Cardiac septum (tissue), 1 donor: ENCODE measurements at regions not wholly inside any gene's neighbourhood (a gene's known extent, or its start where the extent isn't known, plus 50 kb on each side); places are given as distances from the start of the nearest gene placed in this dataset.
"Not testable (repeated sequence)": the region's sequence is repeated elsewhere in the genome, so short reads cannot be mapped to it uniquely, and the experiment has no call there.

Source experiments
- DNase-seq: peaks from one replicate; pipeline ENCODE4 v3.0.0-alpha.2; 2020; ENCODE audit warnings: low spot score
- intact Hi-C: fragments of 100-400 bp; cut with DNase I; formaldehyde crosslinking; loops from one replicate; pipeline ENCODE4 v1.14.0; 2022
- donor health status: DM: no; HTN: no; CAD: no.

DNA sequence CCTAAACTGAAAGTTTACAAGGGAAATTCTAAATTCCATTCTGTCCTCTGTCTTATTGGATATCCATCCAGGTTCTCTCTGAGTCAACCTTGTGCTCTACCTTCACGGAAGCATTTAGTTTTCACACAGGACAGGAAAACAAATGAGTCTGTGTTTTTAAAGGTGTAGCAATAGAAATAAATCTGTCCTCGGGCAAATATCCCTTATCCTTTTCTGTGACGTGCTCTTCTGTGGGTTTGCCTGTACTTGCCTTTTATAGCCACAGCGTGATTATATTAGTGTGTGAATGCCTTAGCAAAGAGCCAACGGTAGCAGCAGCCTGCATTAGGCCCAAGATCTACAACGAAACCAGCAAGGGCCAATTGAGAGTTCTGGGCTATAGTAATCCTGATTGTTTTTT, 127.2 kb upstream of the PLSCR5 start:
- intact Hi-C loops, result no loop called here
- DNase-seq, result no peak

DNA sequence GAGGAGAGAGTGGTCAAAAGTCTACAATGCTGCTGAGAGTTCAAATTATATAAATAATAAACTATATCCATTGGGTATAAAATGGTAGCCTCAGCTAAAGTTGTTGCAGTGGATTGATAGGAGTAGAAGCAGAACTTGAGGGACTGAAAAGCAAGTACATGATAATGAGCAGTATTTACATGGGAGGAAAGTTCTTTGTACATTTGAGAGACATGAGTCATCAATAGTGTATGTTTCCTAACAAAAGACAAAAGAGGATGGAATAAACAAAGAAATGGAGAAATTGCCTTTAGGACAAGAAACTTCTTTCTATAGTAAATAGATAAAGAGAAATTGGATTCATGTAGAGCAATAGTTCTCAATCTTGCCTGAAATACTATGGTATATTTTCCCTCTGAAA, 110.0 kb upstream of the PLSCR5 start:
- intact Hi-C loops, result no loop called here

DNA sequence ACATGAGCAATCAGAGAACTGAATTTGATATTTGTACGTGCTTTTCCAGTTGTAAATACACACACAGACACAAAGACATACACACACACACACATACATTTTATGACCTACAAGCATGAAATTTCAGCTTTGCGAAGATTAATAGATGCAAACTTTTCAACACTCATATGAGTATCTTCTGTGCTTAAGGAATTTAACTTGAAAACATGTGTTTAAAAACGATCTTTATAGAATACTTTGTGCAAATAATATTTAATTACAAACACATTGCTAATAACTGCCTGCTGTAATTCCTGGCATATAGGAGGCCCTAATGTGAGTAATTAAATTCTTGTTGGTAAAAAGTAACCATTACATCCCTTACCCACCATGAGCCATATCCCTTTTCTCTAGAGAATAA, 107.7 kb upstream of the PLSCR5 start:
- intact Hi-C loops, result no loop called here
- DNase-seq, result no peak

More for the DNA sequence above, 110.0 kb upstream of the PLSCR5 start:
- DNase-seq, result no peak

DNA sequence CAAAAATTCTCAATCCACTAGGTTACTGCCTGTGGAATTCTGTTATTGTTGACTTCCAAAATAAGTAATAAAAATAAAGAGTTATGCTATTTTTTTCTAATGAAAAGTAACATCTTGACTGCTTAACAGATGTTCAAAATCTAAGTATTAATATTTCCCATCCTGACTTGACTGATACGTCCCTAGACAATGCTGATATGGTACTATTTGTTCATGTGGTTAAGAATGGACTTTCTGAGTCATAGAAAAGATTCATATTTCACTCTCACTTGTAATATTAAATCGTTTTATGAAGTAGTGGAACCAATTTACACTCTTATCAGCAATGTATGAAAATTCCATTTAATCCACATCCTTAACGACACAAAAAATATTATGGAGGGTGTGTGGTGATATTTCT, 104.8 kb upstream of the PLSCR5 start:
- intact Hi-C loops, result no loop called here
- DNase-seq, result no peak

DNA sequence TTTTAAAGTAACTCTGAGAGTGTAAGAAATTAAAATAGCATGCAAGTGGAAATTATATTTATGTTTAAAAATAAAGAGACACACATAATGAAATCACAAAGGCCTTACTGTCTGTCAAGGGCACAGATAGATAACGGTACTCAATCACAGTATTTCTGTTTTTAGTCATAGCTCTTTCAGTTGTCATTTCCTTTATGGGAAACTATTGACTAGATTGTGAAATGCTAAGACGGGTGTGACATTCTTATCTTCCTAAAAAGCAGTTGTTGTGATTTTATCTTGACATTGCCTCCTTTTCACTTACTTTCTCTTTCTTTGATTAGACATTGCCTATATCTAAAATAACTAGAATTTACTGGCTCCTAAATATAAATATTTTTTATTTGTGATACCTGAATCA, 100.1 kb upstream of the PLSCR5 start:
- DNase-seq, result no peak
- intact Hi-C loops, result no loop called here

DNA sequence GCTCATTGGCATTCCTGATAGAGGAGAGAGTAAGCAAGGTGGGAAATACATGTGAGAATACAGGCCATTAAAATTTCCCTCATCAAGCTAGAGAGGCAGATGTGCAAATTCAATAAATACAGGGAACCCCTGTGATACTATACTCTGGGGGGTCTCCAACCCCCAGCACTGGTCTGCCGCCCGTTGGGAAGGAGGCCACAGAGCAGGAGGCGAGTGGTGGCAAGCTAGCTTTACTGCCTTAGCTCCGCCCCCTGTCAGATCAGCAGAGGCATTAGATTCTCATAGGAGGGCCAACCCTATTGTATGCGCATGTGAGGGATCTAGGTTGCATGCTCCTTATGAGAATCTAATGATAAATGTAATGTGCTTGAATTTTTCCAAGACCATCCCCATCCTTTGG, 97.1 kb upstream of the PLSCR5 start:
- DNase-seq, result no peak

DNA sequence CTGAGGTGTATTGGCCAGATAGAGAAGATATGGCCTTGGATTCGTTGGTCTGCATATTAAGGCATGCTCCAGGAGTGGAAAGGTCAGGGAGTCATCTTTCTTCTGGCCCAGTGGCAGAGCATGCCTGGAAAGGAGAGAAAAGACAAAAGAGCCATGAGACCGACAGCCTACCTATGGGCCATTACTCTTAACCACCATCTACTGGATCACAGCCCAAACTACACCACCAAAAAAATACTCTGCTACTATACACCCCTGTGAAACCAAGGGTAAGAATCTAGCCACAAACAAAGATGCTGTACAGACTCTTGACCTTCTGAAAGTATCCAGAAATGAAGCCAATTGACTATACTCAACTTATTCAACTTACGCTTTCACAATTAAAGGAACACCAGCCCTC, 96.1 kb upstream of the PLSCR5 start:
- DNase-seq, result no peak
- intact Hi-C loops, result no loop called here

More for the DNA sequence above, 97.1 kb upstream of the PLSCR5 start:
- intact Hi-C loops, result no loop called here

DNA sequence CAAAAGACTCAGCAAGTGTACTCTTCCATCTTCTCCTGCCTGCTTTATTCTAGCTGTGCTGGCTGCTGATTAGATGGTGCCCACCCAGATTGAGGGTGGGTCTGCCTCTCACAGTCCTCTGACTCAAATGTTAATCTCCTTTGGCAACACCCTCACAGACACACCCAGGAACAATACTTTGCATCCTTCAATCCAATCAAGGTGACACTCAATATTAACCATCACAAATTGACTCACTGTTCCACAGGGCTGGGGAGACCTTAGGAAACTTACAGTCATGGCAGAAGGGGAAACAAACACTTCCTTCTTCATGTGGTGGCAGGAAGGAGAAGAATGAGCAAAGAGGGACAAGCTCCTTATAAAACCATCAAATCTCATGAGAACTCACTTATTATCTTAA, 94.9 kb upstream of the PLSCR5 start:
- intact Hi-C loops, DNase-seq: not testable (repeated sequence)

DNA sequence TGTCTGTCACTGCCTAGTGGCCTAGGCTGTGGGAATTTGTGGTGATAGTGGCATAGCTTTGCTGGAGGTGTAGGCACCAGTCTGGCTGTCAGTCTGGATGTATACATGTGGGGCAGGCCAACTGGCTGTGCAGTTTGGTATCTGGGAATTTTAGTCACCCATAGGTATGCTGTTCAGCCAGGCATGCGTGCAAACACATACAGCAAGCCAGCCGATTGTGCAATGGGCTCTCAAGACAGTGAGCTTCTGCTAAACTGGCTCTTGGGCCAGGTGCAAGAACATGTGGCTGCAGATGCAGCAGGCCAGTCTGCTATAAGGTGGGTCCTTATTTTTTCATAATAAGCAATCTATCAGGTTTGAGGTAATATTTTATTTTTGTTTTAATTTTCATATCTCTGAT, 87.1 kb upstream of the PLSCR5 start:
- intact Hi-C loops, result no loop called here
- no peak for DNase-seq

DNA sequence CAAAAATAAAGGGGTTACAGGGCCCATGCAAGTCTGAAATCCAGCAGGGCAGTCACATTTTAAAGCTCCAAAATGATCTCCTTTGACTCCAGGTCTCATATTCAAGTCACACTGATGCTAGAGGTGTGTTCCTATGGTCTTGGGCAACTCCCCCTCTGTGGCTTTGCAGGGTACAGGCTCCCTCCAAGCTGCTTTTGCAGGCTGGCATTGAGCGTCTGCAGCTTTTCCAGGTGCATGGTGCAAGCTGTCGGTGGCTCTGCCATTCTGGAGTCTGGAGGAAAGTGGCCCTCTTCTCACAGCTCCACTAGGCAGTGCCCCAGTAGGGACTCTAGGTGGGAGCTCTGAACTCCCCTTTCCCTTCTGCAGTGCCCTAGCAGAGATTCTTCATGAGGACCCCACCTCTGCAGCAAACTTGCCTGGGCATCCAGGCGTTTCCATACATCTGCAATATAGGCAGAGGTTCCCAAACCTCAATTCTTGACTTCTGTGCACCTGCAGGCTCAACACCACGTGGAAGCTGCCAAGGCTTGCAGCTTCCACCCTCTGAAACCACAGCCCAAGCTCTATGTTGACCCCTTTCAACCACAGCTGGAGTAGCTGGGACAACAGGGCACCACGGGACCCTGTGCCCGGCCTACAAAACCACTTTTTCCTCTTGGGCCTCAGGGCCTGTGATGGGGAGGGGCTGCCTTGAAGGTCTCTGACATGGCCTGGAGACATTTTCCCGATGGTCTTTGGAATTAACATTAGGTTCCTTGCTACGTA, 80.1 kb upstream of the PLSCR5 start:
- DNase-seq, result no peak
- intact Hi-C loops, result no loop called here

DNA sequence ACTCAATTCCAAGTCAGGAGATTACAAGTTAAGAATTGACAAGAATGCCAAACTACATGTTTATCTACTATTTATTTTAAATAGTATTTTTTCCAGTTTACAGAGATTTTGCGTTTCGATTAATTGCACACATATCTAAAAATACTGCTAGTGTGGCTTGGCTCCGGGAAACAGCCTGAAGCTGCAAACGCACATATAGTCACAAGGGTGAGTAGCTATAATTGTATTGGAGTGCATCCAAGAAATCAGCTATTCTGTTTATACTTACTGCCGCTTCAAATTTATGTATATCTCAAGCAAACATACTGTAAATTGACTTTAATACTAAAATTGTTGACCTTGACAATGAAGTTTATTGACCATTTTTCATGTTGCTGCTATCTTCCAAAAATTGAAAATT, 77.0 kb upstream of the PLSCR5 start:
- intact Hi-C loops, result no loop called here
- DNase-seq, result no peak

DNA sequence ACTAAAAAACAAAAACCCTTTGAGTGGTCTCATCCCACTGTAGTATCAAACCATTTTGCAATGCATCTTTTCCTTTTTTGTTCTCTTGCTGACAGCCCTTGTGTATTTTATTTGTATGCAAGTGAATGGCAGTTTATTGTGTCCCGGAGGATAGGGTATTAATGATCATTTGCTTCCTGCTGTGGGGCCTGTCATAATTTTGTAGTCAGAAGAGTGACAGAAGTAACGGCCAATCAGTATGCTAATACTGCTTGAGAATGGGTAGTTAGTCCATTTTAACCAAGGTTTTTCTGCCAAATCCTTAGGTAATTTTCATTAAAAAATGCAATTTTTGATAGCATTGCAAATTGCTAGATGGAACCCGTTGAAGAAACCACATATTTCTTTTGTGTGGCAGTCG, 75.5 kb upstream of the PLSCR5 start:
- DNase-seq, result no peak
- intact Hi-C loops, result no loop called here

DNA sequence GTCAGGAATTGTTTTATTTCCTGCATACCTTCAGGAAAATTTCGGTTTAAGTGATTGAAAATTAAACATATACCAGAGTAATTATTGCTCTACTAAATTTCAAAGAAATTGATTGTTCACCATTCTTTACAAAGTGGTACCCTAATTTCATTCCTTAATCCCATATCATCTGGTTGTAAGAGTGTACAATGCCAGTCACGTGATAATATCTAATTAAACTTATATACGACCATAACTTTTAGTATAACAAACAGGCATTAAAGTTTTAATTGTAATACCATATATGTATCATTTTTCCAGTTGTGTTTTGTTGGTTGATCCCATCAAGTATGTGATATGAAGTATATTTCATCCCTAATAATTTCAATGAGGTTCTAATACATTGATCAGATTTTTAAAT, 74.8 kb upstream of the PLSCR5 start:
- no peak for DNase-seq

DNA sequence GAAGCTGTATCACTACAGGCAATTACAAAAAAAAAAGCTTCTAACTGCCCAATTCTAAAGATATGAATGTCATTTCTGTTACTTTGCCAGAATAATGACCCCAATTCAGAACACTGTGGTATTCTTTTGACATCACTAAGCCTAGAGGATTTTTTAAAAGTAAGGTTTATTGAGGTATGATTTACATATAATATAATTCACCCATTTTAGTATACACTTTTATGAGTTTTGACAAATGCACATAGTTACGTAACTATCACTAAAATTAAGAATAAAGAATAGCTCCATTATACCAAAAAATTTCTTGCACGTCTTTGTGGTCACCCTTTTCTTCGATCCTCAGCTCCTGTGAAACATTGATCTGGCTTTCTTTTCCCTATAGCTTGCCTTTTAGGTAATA, 74.0 kb upstream of the PLSCR5 start:
- intact Hi-C loops, result no loop called here
- DNase-seq, result no peak

More for the DNA sequence above, 74.8 kb upstream of the PLSCR5 start:
- intact Hi-C loops, result no loop called here

DNA sequence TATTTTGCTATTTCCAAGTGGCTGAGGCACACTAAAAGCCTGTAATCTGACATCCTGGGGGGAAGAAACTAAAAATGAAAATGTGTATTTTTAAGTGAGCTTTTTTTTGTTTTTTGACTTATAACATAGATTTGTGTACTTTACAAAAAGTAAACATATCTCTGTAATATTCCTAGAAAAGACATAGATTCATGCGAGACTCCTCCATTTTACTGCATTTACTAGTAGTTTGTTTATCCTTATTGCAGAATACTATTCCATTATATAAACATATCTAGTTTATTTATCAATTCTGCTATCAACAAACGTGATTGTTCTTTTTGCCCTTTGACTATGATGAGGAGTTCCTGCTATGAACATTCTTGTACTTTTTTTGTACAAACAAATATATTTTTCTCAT, 67.8 kb upstream of the PLSCR5 start:
- intact Hi-C loops, result no loop called here
- DNase-seq, result no peak

DNA sequence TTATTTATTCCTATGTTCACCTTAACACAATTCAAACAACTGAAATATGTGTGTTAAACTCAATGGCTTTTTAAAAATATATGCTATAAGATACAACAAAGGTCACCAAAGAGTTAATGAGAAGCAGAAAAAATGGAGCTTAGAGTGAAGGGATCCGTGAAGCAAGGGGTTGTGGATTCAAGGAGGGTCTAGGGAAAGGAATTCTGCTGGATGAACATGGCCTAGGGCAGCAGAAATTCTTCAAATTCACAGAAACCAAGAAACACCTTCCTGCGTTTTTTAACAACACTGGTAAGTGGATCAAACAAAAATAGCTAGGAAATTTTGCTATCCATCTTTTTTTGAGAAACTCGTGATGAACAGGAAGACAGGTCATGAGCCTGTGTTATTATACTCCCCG, 59.3 kb upstream of the PLSCR5 start:
- DNase-seq, result no peak
- intact Hi-C loops, result no loop called here

DNA sequence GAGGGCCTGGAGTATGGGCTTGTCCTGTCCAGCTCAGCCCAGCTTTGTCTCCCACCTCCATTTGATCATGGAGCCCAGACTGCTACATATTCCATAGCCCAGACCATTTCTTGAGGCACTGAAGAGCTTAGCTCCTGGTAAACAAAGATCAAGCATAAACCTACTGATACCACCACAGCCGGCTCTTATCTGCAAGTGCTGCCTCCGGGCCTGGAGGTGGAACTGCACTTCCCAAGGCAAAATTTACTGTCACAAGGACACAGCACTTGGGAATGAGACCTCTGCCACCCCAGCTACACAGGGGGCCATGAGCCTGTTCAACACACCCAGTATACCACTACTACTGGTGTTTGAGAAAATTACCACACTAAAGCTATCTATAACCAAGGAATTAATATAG, 53.7 kb upstream of the PLSCR5 start:
- DNase-seq, result no peak

DNA sequence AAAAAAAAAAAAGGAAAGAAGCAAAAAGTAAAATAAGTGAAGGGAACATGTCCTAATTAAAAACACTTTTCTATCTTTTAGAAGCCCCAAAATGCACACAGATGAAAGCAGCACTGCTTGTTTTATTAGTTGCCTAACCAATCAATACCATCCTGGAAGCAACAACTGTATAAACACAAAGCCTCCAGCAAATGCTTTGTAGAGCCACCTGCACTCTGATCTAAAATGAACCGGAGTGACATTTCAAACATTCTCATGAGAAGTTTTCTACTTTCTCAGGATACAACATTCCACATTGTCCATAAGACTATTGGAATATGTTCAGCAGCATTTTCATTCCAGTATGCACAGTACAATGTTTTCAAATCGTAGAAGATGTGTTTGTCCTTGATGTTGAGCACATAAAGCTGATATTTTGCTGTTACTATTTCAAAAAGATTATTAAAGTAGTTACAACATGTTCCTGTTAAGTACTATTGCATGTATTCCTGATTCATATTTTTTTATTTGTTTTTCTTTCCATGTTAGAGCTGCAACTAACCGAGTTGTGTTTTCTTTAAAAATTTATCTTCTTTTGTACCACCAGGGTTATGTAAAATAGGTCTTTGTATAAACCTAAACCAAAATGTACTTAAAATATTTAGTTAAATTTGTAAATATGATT, 50.3 kb upstream of the PLSCR5 start:
- no peak for DNase-seq
- intact Hi-C loops, result no loop called here

More for the DNA sequence above, 53.7 kb upstream of the PLSCR5 start:
- intact Hi-C loops, result no loop called here
